ENCODE measurements at regions not wholly inside any gene's neighbourhood (a gene's known extent, or its start where the extent isn't known, plus 50 kb on each side); places are given as distances from the start of the nearest gene placed in this dataset.

DNA sequence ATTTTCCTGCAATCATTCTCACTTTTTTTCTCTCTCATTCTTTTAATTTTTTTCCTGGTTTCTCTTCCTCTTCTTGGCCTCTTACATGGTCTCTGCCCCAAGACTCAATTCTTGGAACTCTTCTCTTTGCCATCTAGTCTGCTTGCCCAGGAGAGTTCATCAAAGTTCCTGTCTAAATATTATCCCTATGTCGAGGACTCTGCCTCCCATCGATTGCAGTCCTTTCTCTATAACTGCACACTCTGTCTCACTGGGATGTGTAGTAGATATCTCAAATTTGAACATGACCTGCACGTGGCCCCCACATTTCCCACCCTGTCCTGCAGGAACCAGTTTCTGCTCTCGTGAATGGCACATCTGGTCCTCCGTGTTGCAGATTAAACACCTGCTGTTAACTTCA is 204.7 kb upstream of the TMTC4 start:
- H3K4me2 ChIP-seq (ENCODE audit: low read depth, low read length), result no peak overlapping the region
- no peaks in the 10 kb centered on the region for H3K79me2 ChIP-seq (ENCODE audit: insufficient read depth, low read length)
- no TSS peak for BruUV-seq (replicated peaks)
- FAIRE-seq, result no peak
- H3K36me3 ChIP-seq (replicated peaks in 1 of 2; ENCODE audit: control insufficient read depth in 1 of 2, insufficient read depth in 2 of 2, low read length in 2 of 2), result no peaks in the 10 kb centered on the region
- H3K9ac ChIP-seq (ENCODE audit: insufficient read depth, low read depth, low read length), result no peak overlapping the region
- no peak overlapping the region for H3K27ac ChIP-seq (ENCODE audit: extremely low read length, insufficient read depth, low read length)
- intact Hi-C loops (cut with micrococcal nuclease; ENCODE audit: unreplicated experiment), result no loop called here
- no peak overlapping the region for H2AFZ ChIP-seq (ENCODE audit: low read length)
- no peak for ATAC-seq
- no peak overlapping the region for H3K4me3 ChIP-seq (replicated peaks in 1 of 3; ENCODE audit: insufficient read depth in 1 of 3, low read depth in 2 of 3, low read length in 3 of 3)
- DNase-seq (ENCODE audit: low spot score), result no peak
- H4K20me1 ChIP-seq (ENCODE audit: insufficient read depth, low read length), result no peaks in the 10 kb centered on the region
- TF ChIP-seq RCOR2 (CRISPR knock-in tag; IDR thresholded peaks at IDR 0.05) (no peak), ZNF44 (CRISPR knock-in tag; IDR thresholded peaks at IDR 0.05) (no peak)
- peaks cover 6% of the 10 kb centered on the region; the same call in 1 of the 2 replicates for H3K9me3 ChIP-seq (ENCODE audit: low read length)
- ChIA-PET CTCF (ENCODE audit: low intra/inter-chr PET ratio, low total read pairs) (no interaction called here), POLR2A (no interaction called here)
- H3K27me3 ChIP-seq (ENCODE audit: control insufficient read depth in 1 of 2, insufficient read depth in 2 of 2, low read length in 2 of 2), result no peaks in the 10 kb centered on the region; a peak in 1 of 5 replicates
- WGBS (ENCODE audit: low lambda C conversion rate), result 37% methylated on average over 5 of the region's 5 CpGs
- H3K4me1 ChIP-seq (ENCODE audit: insufficient read depth, low read length), result no peaks in the 10 kb centered on the region
- in situ Hi-C loops (cut with HindIII; ENCODE audit: extremely low pct_ligation_motif_present, low pct_unique_long_range_greater_than_20kb), result no loop called here

DNA sequence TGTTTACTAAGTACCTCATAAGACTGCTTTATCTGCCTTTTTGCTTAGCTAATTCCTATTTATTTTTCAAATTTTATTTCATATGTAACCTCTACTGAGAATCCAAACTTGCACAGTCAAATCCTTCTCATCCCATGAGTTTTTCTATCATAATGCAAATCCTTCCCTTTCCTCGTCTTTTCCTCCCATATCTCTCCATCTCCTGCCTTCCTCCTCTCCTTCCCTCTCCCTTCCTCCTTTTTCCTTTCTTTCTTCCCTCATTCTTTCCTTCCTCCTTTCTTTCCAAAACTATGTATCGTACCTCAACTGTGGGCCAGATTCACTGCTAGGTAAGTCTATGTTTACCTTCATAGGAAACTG is 201.4 kb upstream of the TMTC4 start:
- H3K27ac ChIP-seq (ENCODE audit: extremely low read length, insufficient read depth, low read length), result no peak overlapping the region

More for the DNA sequence above, 201.4 kb upstream of the TMTC4 start:
- Histone ChIP-seq H3K27me3 (ENCODE audit: control insufficient read depth in 1 of 2, insufficient read depth in 2 of 2, low read length in 2 of 2) (no peaks in the 10 kb centered on the region; a peak in 2 of 5 replicates), H3K4me1 (ENCODE audit: insufficient read depth, low read length) (no peaks in the 10 kb centered on the region), H3K9me3 (ENCODE audit: low read length) (peaks cover 6% of the 10 kb centered on the region; the same call in 1 of the 2 replicates), H3K79me2 (ENCODE audit: insufficient read depth, low read length) (no peaks in the 10 kb centered on the region), H3K9ac (ENCODE audit: insufficient read depth, low read depth, low read length) (no peak overlapping the region), H3K4me2 (ENCODE audit: low read depth, low read length) (no peak overlapping the region), H2AFZ (ENCODE audit: low read length) (no peak overlapping the region), H3K36me3 (replicated peaks in 1 of 2; ENCODE audit: control insufficient read depth in 1 of 2, insufficient read depth in 2 of 2, low read length in 2 of 2) (no peaks in the 10 kb centered on the region), H4K20me1 (ENCODE audit: insufficient read depth, low read length) (no peaks in the 10 kb centered on the region), H3K4me3 (replicated peaks in 1 of 3; ENCODE audit: insufficient read depth in 1 of 3, low read depth in 2 of 3, low read length in 3 of 3) (no peak overlapping the region)
- no peak for DNase-seq (ENCODE audit: low spot score)
- FAIRE-seq, result no peak
- BruUV-seq (replicated peaks), result no TSS peak
- in situ Hi-C loops (cut with HindIII; ENCODE audit: extremely low pct_ligation_motif_present, low pct_unique_long_range_greater_than_20kb), result no loop called here
- WGBS (ENCODE audit: low lambda C conversion rate), result 2% methylated on average over 2 of the region's 2 CpGs
- intact Hi-C loops (cut with micrococcal nuclease; ENCODE audit: unreplicated experiment), result no loop called here
- CTCF ChIA-PET (ENCODE audit: low intra/inter-chr PET ratio, low total read pairs), result no interaction called here
- POLR2A ChIA-PET, result no interaction called here
- TF ChIP-seq, protein P1, sequence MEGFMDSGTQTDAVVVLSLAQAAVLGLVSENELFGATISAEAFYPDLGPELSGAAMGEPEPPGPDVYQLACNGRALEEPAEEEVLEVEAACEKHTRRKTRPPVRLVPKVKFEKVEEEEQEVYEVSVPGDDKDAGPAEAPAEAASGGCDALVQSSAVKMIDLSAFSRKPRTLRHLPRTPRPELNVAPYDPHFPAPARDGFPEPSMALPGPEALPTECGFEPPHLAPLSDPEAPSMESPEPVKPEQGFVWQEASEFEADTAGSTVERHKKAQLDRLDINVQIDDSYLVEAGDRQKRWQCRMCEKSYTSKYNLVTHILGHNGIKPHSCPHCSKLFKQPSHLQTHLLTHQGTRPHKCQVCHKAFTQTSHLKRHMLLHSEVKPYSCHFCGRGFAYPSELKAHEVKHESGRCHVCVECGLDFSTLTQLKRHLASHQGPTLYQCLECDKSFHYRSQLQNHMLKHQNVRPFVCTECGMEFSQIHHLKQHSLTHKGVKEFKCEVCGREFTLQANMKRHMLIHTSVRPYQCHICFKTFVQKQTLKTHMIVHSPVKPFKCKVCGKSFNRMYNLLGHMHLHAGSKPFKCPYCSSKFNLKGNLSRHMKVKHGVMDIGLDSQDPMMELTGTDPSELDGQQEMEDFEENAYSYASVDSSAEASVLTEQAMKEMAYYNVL (CRISPR knock-in tag; IDR thresholded peaks at IDR 0.05; ENCODE audit: borderline replicate concordance), result no peak
- TF ChIP-seq MTF2 (CRISPR knock-in tag; IDR thresholded peaks at IDR 0.05; ENCODE audit: borderline replicate concordance), result no peak
- no peak for TF ChIP-seq BCL6 (CRISPR knock-in tag; IDR thresholded peaks at IDR 0.05)
- TF ChIP-seq ZNF496 (CRISPR knock-in tag; IDR thresholded peaks at IDR 0.05; ENCODE audit: insufficient replicate concordance), result no peak
- no peak for ATAC-seq
